Endothelial cell of umbilical vein (primary cell): ENCODE measurements at regions not wholly inside any gene's neighbourhood (a gene's known extent, or its start where the extent isn't known, plus 50 kb on each side); places are given as distances from the start of the nearest gene placed in this dataset.

Experiments
- BruUV-seq: library from RNA; stranded (reverse); fragments of 400-500 nt; replicated peaks from 2 replicates; lab custom pipeline; 2021; lab: Mats Ljungman, UMichigan
- CTCF ChIA-PET: fragments of 300-600, 350-600 bp; sonication (Branson Sonifier 250); formaldehyde crosslinking; loops from one replicate; lab custom pipeline; 2021; ENCODE audit warnings: antibody characterized with exemption, inconsistent platforms; lab: Charles Lee
- POLR2A ChIA-PET: fragments of 300-600, 350-600 bp; sonication (Branson Sonifier 250); formaldehyde crosslinking; loops from one replicate; lab custom pipeline; 2021; ENCODE audit warnings: antibody characterized with exemption, inconsistent platforms; lab: Charles Lee
- DNase-seq: peaks from one replicate; pipeline ENCODE4 v3.0.0-alpha.2; 2011; ENCODE audit warnings: low read depth, low spot score
- FAIRE-seq: peaks from 2 replicates; lab custom pipeline; 2011; peaks lifted over from hg19 to GRCh38; lab: Jason Lieb, UNC
- H2AFZ ChIP-seq: 2 replicates; pipeline ENCODE4 v1.6.0; 2012; ENCODE audit warnings: low read depth, low read length, control low read depth, inconsistent platforms
- H3K27ac ChIP-seq: 2 replicates; pipeline ENCODE4 v1.5.1; 2011; ENCODE audit warnings: low read depth, mild to moderate bottlenecking, control low read depth, low read length, moderate library complexity; ENCODE audit not compliant: insufficient read depth
- H3K27me3 ChIP-seq, 2 experiments: 2 replicates each; pipeline versions ENCODE4 v1.6.0 to v1.6.1; 2011; ENCODE audit warnings: low read length in 2 of 2, mixed read lengths in 1 of 2; ENCODE audit not compliant: control insufficient read depth in 2 of 2, insufficient read depth in 2 of 2
- H3K36me3 ChIP-seq, 2 experiments: 2 replicates in 1 of 2; 3 replicates in 1 of 2; pipeline ENCODE4 v1.5.1; 2011; ENCODE audit warnings: low read length in 2 of 2, mild to moderate bottlenecking in 1 of 2, moderate library complexity in 1 of 2; ENCODE audit not compliant: control insufficient read depth in 2 of 2, insufficient read depth in 2 of 2; ENCODE audit errors: extremely low read depth in 1 of 2
- H3K4me1 ChIP-seq: 3 replicates; pipeline ENCODE4 v1.5.1; 2011; ENCODE audit warnings: mild to moderate bottlenecking, low read length; ENCODE audit not compliant: control insufficient read depth, insufficient read depth; ENCODE audit errors: extremely low read depth
- H3K4me2 ChIP-seq: 2 replicates; pipeline ENCODE4 v1.6.1; 2011; ENCODE audit warnings: low read length, control low read depth, mixed read lengths; ENCODE audit not compliant: insufficient read depth
- H3K4me3 ChIP-seq, 3 experiments: fragments of 200-600 bp in 1 of 3; sonication (generic), shearing (Covaris generic) in 1 of 3; replicated peaks in 1 of 3; 2 replicates each; pipeline ENCODE4 v1.5.1; 2011 to 2016; ENCODE audit warnings: control low read depth in 3 of 3, low read length in 3 of 3, mild to moderate bottlenecking in 2 of 3, inconsistent platforms in 1 of 3, low read depth in 1 of 3, moderate library complexity in 1 of 3; ENCODE audit not compliant: insufficient read depth in 1 of 3
- H3K79me2 ChIP-seq: 2 replicates; pipeline ENCODE4 v1.6.0; 2012; ENCODE audit warnings: low read length, inconsistent platforms; ENCODE audit not compliant: control insufficient read depth, insufficient read depth
- H3K9ac ChIP-seq: replicated peaks from 2 replicates; pipeline ENCODE3; 2011; ENCODE audit warnings: low read length, control low read depth; ENCODE audit not compliant: insufficient read depth; ENCODE audit errors: extremely low read depth
- H3K9me1 ChIP-seq: replicated peaks from 3 replicates; pipeline ENCODE4 v1.6.0; 2011; ENCODE audit warnings: mild to moderate bottlenecking, low read length; ENCODE audit not compliant: control insufficient read depth, insufficient read depth; ENCODE audit errors: extremely low read depth
- H3K9me3 ChIP-seq: replicated peaks from 2 replicates; pipeline ENCODE4 v1.5.1; 2012; ENCODE audit warnings: low read length, inconsistent platforms; ENCODE audit not compliant: control insufficient read depth, insufficient read depth
- H4K20me1 ChIP-seq: replicated peaks from 2 replicates; pipeline ENCODE3; 2011; ENCODE audit warnings: mild to moderate bottlenecking, low read length; ENCODE audit not compliant: control insufficient read depth, insufficient read depth; ENCODE audit errors: extremely low read depth
- FOS ChIP-seq: IDR thresholded peaks from 2 replicates; pipeline ENCODE4 v1.6.1; 2011; ENCODE audit warnings: mild to moderate bottlenecking, low read length, moderate library complexity, borderline replicate concordance; ENCODE audit not compliant: insufficient read depth
- GATA2 ChIP-seq: IDR thresholded peaks from 2 replicates; pipeline ENCODE4 v1.7.0; 2011; ENCODE audit warnings: low read depth, mild to moderate bottlenecking, moderate library complexity, mixed read lengths, low read length; ENCODE audit not compliant: insufficient read length, insufficient read depth
- JUN ChIP-seq: IDR thresholded peaks from 2 replicates; pipeline ENCODE4 v1.6.1; 2011; ENCODE audit warnings: borderline replicate concordance, low read depth; ENCODE audit not compliant: insufficient read length, insufficient read depth
- MYC ChIP-seq: IDR thresholded peaks from one replicate; pipeline ENCODE4 v1.6.1; 2011; ENCODE audit warnings: mild to moderate bottlenecking, low read depth, low read length
- POLR2A ChIP-seq: IDR thresholded peaks from 2 replicates; pipeline ENCODE4 v1.6.1; 2012; ENCODE audit warnings: low read depth, mild to moderate bottlenecking, control low read depth, low read length
- POLR2AphosphoS5 ChIP-seq: IDR thresholded peaks from 2 replicates; pipeline ENCODE4 v1.6.1; 2012; ENCODE audit warnings: low read depth, mild to moderate bottlenecking, control low read depth, low read length, moderate library complexity; ENCODE audit not compliant: insufficient read depth
- dilution Hi-C: fragments of 300-500 bp; cut with MboI; formaldehyde crosslinking; loops from one replicate; pipeline ENCODE4 v1.15.0; 2019; ENCODE audit warnings: low sequenced_read_pairs; ENCODE audit not compliant: extremely low pct_ligation_motif_present
- intact Hi-C: fragments of 100-400 bp; cut with micrococcal nuclease; formaldehyde crosslinking; loops from one replicate; pipeline ENCODE4 v1.10.0; 2022
- TF ChIP-seq, protein P1 (sequence below): IDR thresholded peaks from 2 replicates; pipeline ENCODE4 v1.6.1; 2011; ENCODE audit not compliant: insufficient read depth, insufficient read length
- TF ChIP-seq, protein P2 (sequence below), 2 donors: IDR thresholded peaks; 1 replicate in 1 of 2; 2 replicates in 1 of 2; pipeline ENCODE4 v1.5.1; 2011; ENCODE audit warnings: low read length in 2 of 2, mild to moderate bottlenecking in 2 of 2, moderate library complexity in 2 of 2, control low read depth in 1 of 2, inconsistent platforms in 1 of 2, low read depth in 1 of 2; ENCODE audit not compliant: insufficient read depth in 1 of 2; ENCODE audit errors: extremely low read depth in 1 of 2

GRCh38 chr3:95356764-95357501 lies 1294.1 kb downstream of the NSUN3 start:
- dilution Hi-C loops = no loop called here
- Histone ChIP-seq H3K36me3 (no peaks in the 10 kb centered on the region), H3K9me1 (no peaks in the 10 kb centered on the region), H2AFZ (no peak overlapping the region), H3K4me1 (no peaks in the 10 kb centered on the region), H3K9me3 (no peaks in the 10 kb centered on the region), H3K9ac (no peak overlapping the region), H3K4me3 (no peak overlapping the region), H4K20me1 (no peaks in the 10 kb centered on the region), H3K4me2 (no peak overlapping the region), H3K27me3 (no peaks in the 10 kb centered on the region), H3K79me2 (no peaks in the 10 kb centered on the region), H3K27ac (no peak overlapping the region)
- POLR2A ChIA-PET = no interaction called here
- intact Hi-C loops = no loop called here
- TF ChIP-seq POLR2A (no peak), MYC (no peak), FOS (no peak), POLR2AphosphoS5 (no peak), GATA2 (no peak), JUN (no peak)
- TF ChIP-seq, protein P1, sequence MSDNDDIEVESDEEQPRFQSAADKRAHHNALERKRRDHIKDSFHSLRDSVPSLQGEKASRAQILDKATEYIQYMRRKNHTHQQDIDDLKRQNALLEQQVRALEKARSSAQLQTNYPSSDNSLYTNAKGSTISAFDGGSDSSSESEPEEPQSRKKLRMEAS = no peak
- TF ChIP-seq, protein P2, sequence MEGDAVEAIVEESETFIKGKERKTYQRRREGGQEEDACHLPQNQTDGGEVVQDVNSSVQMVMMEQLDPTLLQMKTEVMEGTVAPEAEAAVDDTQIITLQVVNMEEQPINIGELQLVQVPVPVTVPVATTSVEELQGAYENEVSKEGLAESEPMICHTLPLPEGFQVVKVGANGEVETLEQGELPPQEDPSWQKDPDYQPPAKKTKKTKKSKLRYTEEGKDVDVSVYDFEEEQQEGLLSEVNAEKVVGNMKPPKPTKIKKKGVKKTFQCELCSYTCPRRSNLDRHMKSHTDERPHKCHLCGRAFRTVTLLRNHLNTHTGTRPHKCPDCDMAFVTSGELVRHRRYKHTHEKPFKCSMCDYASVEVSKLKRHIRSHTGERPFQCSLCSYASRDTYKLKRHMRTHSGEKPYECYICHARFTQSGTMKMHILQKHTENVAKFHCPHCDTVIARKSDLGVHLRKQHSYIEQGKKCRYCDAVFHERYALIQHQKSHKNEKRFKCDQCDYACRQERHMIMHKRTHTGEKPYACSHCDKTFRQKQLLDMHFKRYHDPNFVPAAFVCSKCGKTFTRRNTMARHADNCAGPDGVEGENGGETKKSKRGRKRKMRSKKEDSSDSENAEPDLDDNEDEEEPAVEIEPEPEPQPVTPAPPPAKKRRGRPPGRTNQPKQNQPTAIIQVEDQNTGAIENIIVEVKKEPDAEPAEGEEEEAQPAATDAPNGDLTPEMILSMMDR (IDR thresholded peaks at IDR 0.05; ENCODE audit: extremely low read depth in 1 of 2, insufficient read depth in 1 of 2, low read depth in 1 of 2, low read length in 2 of 2) = no peak
- BruUV-seq = no TSS peak
- DNase-seq = no peak
- no peak for FAIRE-seq
- CTCF ChIA-PET = no interaction called here
